Cardiac muscle cell (in vitro differentiated cells and primary cell): ENCODE measurements at regions not wholly inside any gene's neighbourhood (a gene's known extent, or its start where the extent isn't known, plus 50 kb on each side); places are given as distances from the start of the nearest gene placed in this dataset.

ENCODE experiments used
- DNase-seq, 2 donors: peaks; one replicate each; pipeline versions ENCODE4 v3.0.0 to v3.0.0-alpha.2; 2010 to 2017; ENCODE audit warnings: low read depth in 1 of 2, low spot score in 1 of 2
- H3K27ac ChIP-seq: fragments of 200-600 bp; sonication (generic); 2 replicates; pipeline ENCODE4 v1.5.1; 2016
- H3K27me3 ChIP-seq: fragments of 200-600 bp; sonication (generic); 2 replicates; pipeline ENCODE4 v1.6.0; 2016; ENCODE audit warnings: control low read depth
- H3K36me3 ChIP-seq: fragments of 200-600 bp; sonication (generic); 2 replicates; pipeline ENCODE4 v1.5.1; 2016; ENCODE audit warnings: control low read depth
- H3K4me1 ChIP-seq: fragments of 200-600 bp; sonication (generic); 2 replicates; pipeline ENCODE4 v1.8.1; 2017; ENCODE audit warnings: low read depth, mild to moderate bottlenecking, mixed run types
- H3K4me3 ChIP-seq: fragments of 200-600 bp; sonication (generic); 2 replicates; pipeline ENCODE4 v1.5.1; 2016; ENCODE audit warnings: mild to moderate bottlenecking
- H3K9me3 ChIP-seq: fragments of 200-600 bp; sonication (generic); 2 replicates; pipeline ENCODE4 v1.5.1; 2017; ENCODE audit warnings: low read depth, mild to moderate bottlenecking, control low read depth
- TF ChIP-seq, protein P1 (sequence below): IDR thresholded peaks from 2 replicates; pipeline ENCODE4 v1.5.1; 2012; ENCODE audit warnings: low read depth, mild to moderate bottlenecking, low read length

DNA sequence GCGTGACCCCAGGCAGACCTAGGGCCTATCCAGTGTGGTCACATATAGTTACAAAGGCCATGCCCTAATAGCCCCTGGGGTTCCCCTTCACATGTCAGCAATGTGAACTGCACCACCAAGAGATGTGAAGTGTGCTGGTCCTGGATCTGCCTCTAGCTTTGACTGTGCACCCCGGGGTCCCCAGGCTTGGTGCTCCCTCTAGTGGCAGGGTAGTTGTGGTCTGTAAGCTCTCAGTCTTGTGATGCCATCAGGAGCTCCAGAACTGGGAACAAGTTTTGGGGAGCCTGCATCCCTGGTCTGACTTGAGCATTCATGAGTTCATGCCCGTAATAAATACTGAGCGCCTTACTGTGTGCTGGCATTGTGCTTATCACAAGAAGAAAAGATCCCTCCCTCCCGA lies 143.4 kb downstream of the DHX35 start:
- H3K27me3 ChIP-seq: peaks cover 8% of the 10 kb centered on the region
- no peak overlapping the region for H3K27ac ChIP-seq
- H3K9me3 ChIP-seq: no peaks in the 10 kb centered on the region
- no peaks in the 10 kb centered on the region for H3K36me3 ChIP-seq
- H3K4me1 ChIP-seq: no peaks in the 10 kb centered on the region
- TF ChIP-seq, protein P1, sequence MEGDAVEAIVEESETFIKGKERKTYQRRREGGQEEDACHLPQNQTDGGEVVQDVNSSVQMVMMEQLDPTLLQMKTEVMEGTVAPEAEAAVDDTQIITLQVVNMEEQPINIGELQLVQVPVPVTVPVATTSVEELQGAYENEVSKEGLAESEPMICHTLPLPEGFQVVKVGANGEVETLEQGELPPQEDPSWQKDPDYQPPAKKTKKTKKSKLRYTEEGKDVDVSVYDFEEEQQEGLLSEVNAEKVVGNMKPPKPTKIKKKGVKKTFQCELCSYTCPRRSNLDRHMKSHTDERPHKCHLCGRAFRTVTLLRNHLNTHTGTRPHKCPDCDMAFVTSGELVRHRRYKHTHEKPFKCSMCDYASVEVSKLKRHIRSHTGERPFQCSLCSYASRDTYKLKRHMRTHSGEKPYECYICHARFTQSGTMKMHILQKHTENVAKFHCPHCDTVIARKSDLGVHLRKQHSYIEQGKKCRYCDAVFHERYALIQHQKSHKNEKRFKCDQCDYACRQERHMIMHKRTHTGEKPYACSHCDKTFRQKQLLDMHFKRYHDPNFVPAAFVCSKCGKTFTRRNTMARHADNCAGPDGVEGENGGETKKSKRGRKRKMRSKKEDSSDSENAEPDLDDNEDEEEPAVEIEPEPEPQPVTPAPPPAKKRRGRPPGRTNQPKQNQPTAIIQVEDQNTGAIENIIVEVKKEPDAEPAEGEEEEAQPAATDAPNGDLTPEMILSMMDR: no peak
- H3K4me3 ChIP-seq: no peak overlapping the region
- no peak for DNase-seq

DNA sequence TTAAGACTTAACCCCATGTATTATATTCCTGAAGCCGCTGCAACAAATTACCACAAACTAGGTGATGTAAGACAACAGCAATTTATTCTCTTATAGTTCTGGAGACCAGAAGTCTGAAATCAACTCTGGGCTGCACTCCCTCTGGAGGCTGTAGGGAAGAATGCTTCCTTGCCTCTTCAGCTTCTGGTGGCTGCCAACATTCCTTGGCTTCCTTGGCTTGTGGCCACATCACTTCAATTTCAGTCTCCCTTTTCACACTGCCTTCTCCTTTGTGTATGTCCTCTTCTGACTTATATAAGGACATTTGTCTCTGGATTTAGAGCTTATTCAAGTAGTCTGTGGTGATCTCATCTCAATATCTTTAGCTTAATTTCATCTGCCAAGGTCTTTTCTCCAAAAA lies 141.6 kb downstream of the DHX35 start:
- DNase-seq: peak in 1 of 2 donors; percentile 29

DNA sequence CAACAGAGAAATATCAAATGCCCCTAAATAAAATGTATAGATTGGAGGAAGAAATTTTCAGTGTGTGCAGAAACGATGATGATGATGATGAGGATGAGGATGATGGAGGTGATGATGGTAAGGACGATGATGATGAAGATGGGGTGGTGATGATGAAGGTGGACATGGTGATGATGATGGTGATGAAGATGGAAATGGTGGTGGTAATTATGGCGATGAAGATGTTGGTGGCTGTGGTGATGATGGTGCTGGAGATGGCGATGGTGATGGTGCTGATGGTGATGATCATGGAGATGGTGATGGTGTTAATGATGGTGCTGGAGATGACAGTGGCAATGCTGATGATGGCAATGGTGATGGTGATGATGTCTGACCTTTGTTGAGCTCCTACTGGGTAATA lies 141.2 kb downstream of the DHX35 start:
- Histone ChIP-seq H3K27ac (no peak overlapping the region), H3K4me1 (no peaks in the 10 kb centered on the region), H3K36me3 (no peaks in the 10 kb centered on the region), H3K4me3 (no peak overlapping the region), H3K9me3 (no peaks in the 10 kb centered on the region), H3K27me3 (no peaks in the 10 kb centered on the region)
- TF ChIP-seq, protein P1: no peak
- DNase-seq: no peak

More for the DNA sequence above, 141.6 kb downstream of the DHX35 start:
- no peak overlapping the region for H3K27ac ChIP-seq
- H3K27me3 ChIP-seq: no peaks in the 10 kb centered on the region
- H3K4me1 ChIP-seq: no peaks in the 10 kb centered on the region
- TF ChIP-seq, protein P1: peak; percentile 12
- H3K4me3 ChIP-seq: no peak overlapping the region
- no peaks in the 10 kb centered on the region for H3K9me3 ChIP-seq
- H3K36me3 ChIP-seq: no peaks in the 10 kb centered on the region

DNA sequence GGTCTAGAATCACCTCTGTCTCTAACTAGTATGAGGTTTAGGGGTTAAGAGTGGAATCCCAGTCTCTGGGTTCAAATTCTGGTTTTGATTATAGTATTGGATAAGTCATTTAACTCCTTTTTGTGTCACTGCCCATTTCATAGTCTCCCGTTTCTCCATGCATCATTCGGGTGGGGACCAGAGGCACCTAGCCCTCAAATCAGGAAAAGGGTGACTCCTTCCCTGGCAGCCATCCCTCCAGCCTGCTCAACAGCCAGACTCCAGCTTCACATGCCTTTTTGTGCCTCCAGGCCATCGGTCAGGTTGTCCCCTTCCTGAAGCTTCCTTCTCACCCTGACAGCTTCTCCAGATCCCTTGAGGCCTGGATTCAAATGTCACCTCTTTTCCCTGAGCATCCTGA lies 139.8 kb downstream of the DHX35 start:
- DNase-seq: no peak
- Histone ChIP-seq H3K27ac (no peak overlapping the region), H3K9me3 (no peaks in the 10 kb centered on the region), H3K4me3 (no peak overlapping the region), H3K4me1 (no peaks in the 10 kb centered on the region), H3K27me3 (no peaks in the 10 kb centered on the region), H3K36me3 (no peaks in the 10 kb centered on the region)
- TF ChIP-seq, protein P1: no peak

DNA sequence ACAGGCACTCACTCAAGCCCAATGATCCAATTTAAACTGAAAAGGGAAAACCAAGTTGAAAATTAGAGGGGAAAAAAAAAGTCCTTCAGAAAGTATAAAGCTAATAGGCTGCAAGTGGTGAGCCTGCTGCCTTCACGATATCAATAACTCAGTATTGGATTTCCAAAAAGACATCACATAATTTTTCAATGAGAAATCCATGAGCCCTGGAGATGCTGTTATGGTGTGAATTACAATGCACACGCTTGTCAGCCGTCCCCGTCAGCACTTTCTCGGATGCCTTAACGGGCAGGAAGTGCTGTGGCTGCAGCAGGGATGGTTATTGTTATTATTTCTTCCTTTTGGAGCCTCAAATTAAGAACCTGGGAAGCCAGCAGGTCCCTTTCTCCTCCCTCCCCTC lies 138.5 kb downstream of the DHX35 start:
- Histone ChIP-seq H3K4me3 (no peak overlapping the region), H3K27me3 (no peaks in the 10 kb centered on the region), H3K36me3 (no peaks in the 10 kb centered on the region), H3K27ac (no peak overlapping the region), H3K4me1 (no peaks in the 10 kb centered on the region), H3K9me3 (no peaks in the 10 kb centered on the region)
- TF ChIP-seq, protein P1: no peak
- DNase-seq: no peak

DNA sequence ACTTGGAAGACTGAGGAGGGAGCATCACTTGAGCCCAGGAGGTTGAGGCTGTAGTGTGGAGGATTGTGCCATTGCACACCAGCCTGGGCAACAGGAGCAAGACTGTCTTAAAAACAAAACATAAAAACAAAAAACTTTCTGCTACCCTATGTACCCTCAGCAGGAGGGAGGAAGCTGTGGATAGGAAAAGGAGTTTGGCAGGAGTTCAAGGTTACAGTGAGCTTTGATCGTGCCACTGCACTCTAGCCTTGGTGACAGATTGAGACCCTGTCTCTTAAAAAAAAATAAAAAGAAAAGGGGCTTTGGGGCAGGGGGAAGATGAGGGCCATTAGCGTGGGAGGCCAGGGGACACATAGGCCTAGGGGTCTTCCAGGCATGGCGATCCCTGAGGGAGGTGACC lies 135.7 kb downstream of the DHX35 start:
- Histone ChIP-seq H3K4me1 (no peaks in the 10 kb centered on the region), H3K9me3 (no peaks in the 10 kb centered on the region), H3K27ac (no peak overlapping the region), H3K4me3 (no peak overlapping the region), H3K27me3 (no peaks in the 10 kb centered on the region), H3K36me3 (no peaks in the 10 kb centered on the region)
- no peak for DNase-seq
- TF ChIP-seq, protein P1: no peak
